Trophoblast cell (in vitro differentiated cells and primary cell): ENCODE measurements at regions not wholly inside any gene's neighbourhood (a gene's known extent, or its start where the extent isn't known, plus 50 kb on each side); places are given as distances from the start of the nearest gene placed in this dataset.

Source experiments
- DNase-seq, 2 donors: peaks; one replicate each; pipeline ENCODE4 v3.0.0-alpha.2; 2016
- H2AFZ ChIP-seq: 2 replicates; pipeline ENCODE4 v1.6.1; 2013; ENCODE audit warnings: low read length, moderate library complexity, mild to moderate bottlenecking; ENCODE audit not compliant: insufficient read depth, poor library complexity
- H2AK5ac ChIP-seq: 2 replicates; pipeline ENCODE4 v1.6.1; 2013; ENCODE audit warnings: mild to moderate bottlenecking, low read length
- H2BK120ac ChIP-seq: 2 replicates; pipeline ENCODE4 v1.6.1; 2013; ENCODE audit warnings: low read length, mild to moderate bottlenecking, moderate library complexity; ENCODE audit not compliant: insufficient read depth, poor library complexity
- H2BK12ac ChIP-seq: 2 replicates; pipeline ENCODE4 v1.6.1; 2013; ENCODE audit warnings: mild to moderate bottlenecking, low read length, moderate library complexity
- H2BK5ac ChIP-seq: 2 replicates; pipeline ENCODE4 v1.6.1; 2013; ENCODE audit warnings: low read length, low read depth, moderate library complexity, mild to moderate bottlenecking; ENCODE audit not compliant: poor library complexity
- H3K14ac ChIP-seq: 2 replicates; pipeline ENCODE4 v1.6.1; 2013; ENCODE audit warnings: mild to moderate bottlenecking, low read length
- H3K18ac ChIP-seq: 2 replicates; pipeline ENCODE4 v1.6.1; 2013; ENCODE audit warnings: mild to moderate bottlenecking, low read length
- H3K23ac ChIP-seq: 2 replicates; pipeline ENCODE4 v1.6.1; 2013; ENCODE audit warnings: low read length
- H3K27ac ChIP-seq: 2 replicates; pipeline ENCODE4 v1.5.1; 2013; ENCODE audit warnings: low read depth, mild to moderate bottlenecking, inconsistent platforms, low read length, moderate library complexity
- H3K27me3 ChIP-seq: 2 replicates; pipeline ENCODE4 v1.6.1; 2013; ENCODE audit warnings: inconsistent platforms, mild to moderate bottlenecking, low read length, moderate library complexity; ENCODE audit not compliant: insufficient read depth
- H3K36me3 ChIP-seq, 2 experiments: 1 replicate in 1 of 2; 2 replicates in 1 of 2; pipeline ENCODE4 v1.6.1; 2013; ENCODE audit warnings: low read length in 2 of 2, mild to moderate bottlenecking in 2 of 2, moderate library complexity in 1 of 2; ENCODE audit not compliant: insufficient read depth in 2 of 2, control insufficient read depth in 1 of 2
- H3K4ac ChIP-seq: 2 replicates; pipeline ENCODE4 v1.6.1; 2013; ENCODE audit warnings: low read depth, mild to moderate bottlenecking, low read length, moderate library complexity
- H3K4me1 ChIP-seq, 2 experiments: 1 replicate in 1 of 2; 2 replicates in 1 of 2; pipeline ENCODE4 v1.6.1; 2013; ENCODE audit warnings: low read length in 2 of 2, mild to moderate bottlenecking in 2 of 2, moderate library complexity in 1 of 2; ENCODE audit not compliant: insufficient read depth in 2 of 2, control insufficient read depth in 1 of 2
- H3K4me2 ChIP-seq: 2 replicates; pipeline ENCODE4 v1.6.1; 2013; ENCODE audit warnings: inconsistent platforms, mild to moderate bottlenecking, low read length, moderate library complexity
- H3K4me3 ChIP-seq: 2 replicates; pipeline ENCODE4 v1.5.1; 2013; ENCODE audit warnings: mild to moderate bottlenecking, low read depth, low read length, inconsistent platforms
- H3K79me1 ChIP-seq: one replicate; pipeline ENCODE4 v1.6.1; 2013; ENCODE audit warnings: low read length
- H3K79me2 ChIP-seq: 2 replicates; pipeline ENCODE4 v1.6.1; 2013; ENCODE audit warnings: low read length, mild to moderate bottlenecking; ENCODE audit not compliant: control insufficient read depth, insufficient read depth, poor library complexity
- H3K9ac ChIP-seq: 2 replicates; pipeline ENCODE4 v1.6.1; 2013; ENCODE audit warnings: mild to moderate bottlenecking, low read length
- H3K9me3 ChIP-seq: 2 replicates; pipeline ENCODE4 v1.6.1; 2013; ENCODE audit warnings: low read depth, mild to moderate bottlenecking, control low read depth, inconsistent platforms, low read length; ENCODE audit not compliant: insufficient read depth
- H4K12ac ChIP-seq: 2 replicates; pipeline ENCODE4 v1.6.1; 2013; ENCODE audit warnings: low read depth, mild to moderate bottlenecking, low read length, moderate library complexity
- H4K8ac ChIP-seq: 2 replicates; pipeline ENCODE4 v1.6.1; 2013; ENCODE audit warnings: low read depth, mild to moderate bottlenecking, low read length, moderate library complexity
- H4K91ac ChIP-seq: one replicate; pipeline ENCODE4 v1.6.1; 2013; ENCODE audit warnings: low read depth, mild to moderate bottlenecking, low read length, moderate library complexity
- WGBS: extraction: QIAGEN DNeasy Blood & Tissue Kit; methylation state at CpG from one replicate; pipeline ENCODE4 v1.1.7; 2013; ENCODE audit warnings: missing lambda C conversion rate; ENCODE audit not compliant: insufficient read length, insufficient coverage; ENCODE audit errors: extremely low coverage; 5-methylcytosine and 5-hydroxymethylcytosine counted together

- H3K36me3 ChIP-seq = no peaks in the 10 kb centered on the region
- no peak overlapping the region for H2BK120ac ChIP-seq
- H2BK12ac ChIP-seq = no peak overlapping the region
- H3K4me1 ChIP-seq = no peaks in the 10 kb centered on the region
- no peak overlapping the region for H3K4me2 ChIP-seq
- H3K4me3 ChIP-seq = no peak overlapping the region
- no peaks in the 10 kb centered on the region for H3K9me3 ChIP-seq
- H4K8ac ChIP-seq = no peak overlapping the region
- DNase-seq = no peak
- H3K4ac ChIP-seq = no peak overlapping the region
- H3K18ac ChIP-seq = no peak overlapping the region
- H2BK5ac ChIP-seq = no peak overlapping the region
- no CpG with 5 or more reads among the region's 1 CpG for WGBS
- H3K14ac ChIP-seq = no peak overlapping the region
- H3K27ac ChIP-seq = no peak overlapping the region
- no peaks in the 10 kb centered on the region for H3K27me3 ChIP-seq
- H3K9ac ChIP-seq = no peak overlapping the region
- no peak overlapping the region for H4K91ac ChIP-seq
- no peaks in the 10 kb centered on the region for H3K79me2 ChIP-seq
- no peak overlapping the region for H3K23ac ChIP-seq
- H3K79me1 ChIP-seq = no peaks in the 10 kb centered on the region
- no peak overlapping the region for H2AFZ ChIP-seq
- H4K12ac ChIP-seq = no peak overlapping the region
- no peak overlapping the region for H2AK5ac ChIP-seq
Observed at GRCh38 chr4:104905546-104905945, 241.1 kb upstream of the TET2 start.

GRCh38 chr4:104906276-104906675 lies 240.4 kb upstream of the TET2 start:
- Histone ChIP-seq H3K9ac (no peak overlapping the region), H4K91ac (no peak overlapping the region), H3K4me1 (no peaks in the 10 kb centered on the region), H2AK5ac (no peak overlapping the region), H2BK120ac (no peak overlapping the region), H2BK12ac (no peak overlapping the region), H3K18ac (no peak overlapping the region), H3K27me3 (no peaks in the 10 kb centered on the region), H3K23ac (no peak overlapping the region), H3K79me1 (no peaks in the 10 kb centered on the region), H2BK5ac (no peak overlapping the region), H3K36me3 (no peaks in the 10 kb centered on the region), H3K79me2 (no peaks in the 10 kb centered on the region), H4K8ac (no peak overlapping the region), H3K27ac (no peak overlapping the region), H3K4ac (no peak overlapping the region), H3K14ac (no peak overlapping the region), H3K4me2 (no peak overlapping the region), H3K4me3 (no peak overlapping the region), H2AFZ (no peak overlapping the region), H4K12ac (no peak overlapping the region), H3K9me3 (no peaks in the 10 kb centered on the region)
- DNase-seq = no peak
- no CpG with 5 or more reads among the region's 2 CpGs for WGBS

GRCh38 chr4:104907074-104907649 lies 239.5 kb upstream of the TET2 start:
- no peak overlapping the region for H3K18ac ChIP-seq
- no peak overlapping the region for H4K12ac ChIP-seq
- H2AK5ac ChIP-seq = no peak overlapping the region
- no peak overlapping the region for H3K4me2 ChIP-seq
- no peak overlapping the region for H3K4ac ChIP-seq
- no peaks in the 10 kb centered on the region for H3K27me3 ChIP-seq
- no peak overlapping the region for H4K91ac ChIP-seq
- no peak overlapping the region for H3K23ac ChIP-seq
- H3K79me2 ChIP-seq = no peaks in the 10 kb centered on the region
- H2BK120ac ChIP-seq = no peak overlapping the region
- no peaks in the 10 kb centered on the region for H3K79me1 ChIP-seq
- H2BK5ac ChIP-seq = no peak overlapping the region
- H3K9me3 ChIP-seq = no peaks in the 10 kb centered on the region
- no peak overlapping the region for H2BK12ac ChIP-seq
- no peak for DNase-seq
- H2AFZ ChIP-seq = no peak overlapping the region
- H3K9ac ChIP-seq = no peak overlapping the region
- H3K4me1 ChIP-seq = no peaks in the 10 kb centered on the region
- WGBS = no CpG with 5 or more reads among the region's 12 CpGs
- H3K27ac ChIP-seq = no peak overlapping the region
- H3K4me3 ChIP-seq = no peak overlapping the region
- H4K8ac ChIP-seq = no peak overlapping the region
- H3K36me3 ChIP-seq = no peaks in the 10 kb centered on the region
- no peak overlapping the region for H3K14ac ChIP-seq

- no peaks in the 10 kb centered on the region for H3K79me1 ChIP-seq
- H3K27ac ChIP-seq = no peak overlapping the region
- no peak for DNase-seq
- no peak overlapping the region for H4K91ac ChIP-seq
- no peak overlapping the region for H2AFZ ChIP-seq
- no peaks in the 10 kb centered on the region for H3K9me3 ChIP-seq
- no peak overlapping the region for H3K14ac ChIP-seq
- no peak overlapping the region for H3K18ac ChIP-seq
- H3K79me2 ChIP-seq = no peaks in the 10 kb centered on the region
- no peak overlapping the region for H3K23ac ChIP-seq
- no peaks in the 10 kb centered on the region for H3K27me3 ChIP-seq
- no peak overlapping the region for H2BK5ac ChIP-seq
- H4K8ac ChIP-seq = no peak overlapping the region
- H3K4ac ChIP-seq = no peak overlapping the region
- H3K36me3 ChIP-seq = no peaks in the 10 kb centered on the region
- no peak overlapping the region for H2BK12ac ChIP-seq
- H3K9ac ChIP-seq = no peak overlapping the region
- WGBS = no CpG with 5 or more reads among the region's 1 CpG
- no peak overlapping the region for H2BK120ac ChIP-seq
- H3K4me3 ChIP-seq = no peak overlapping the region
- no peaks in the 10 kb centered on the region for H3K4me1 ChIP-seq
- no peak overlapping the region for H2AK5ac ChIP-seq
- H4K12ac ChIP-seq = no peak overlapping the region
- no peak overlapping the region for H3K4me2 ChIP-seq
Observed at GRCh38 chr4:104907991-104908390, 238.7 kb upstream of the TET2 start.
